NCI-H226 (cell line): ENCODE measurements at regions not wholly inside any gene's neighbourhood (a gene's known extent, or its start where the extent isn't known, plus 50 kb on each side); places are given as distances from the start of the nearest gene placed in this dataset.

Experiments
- DNase-seq: peaks from one replicate; pipeline ENCODE4 v3.0.0-alpha.2; 2015

GRCh38 chr5:14011089-14012020 lies 66.9 kb upstream of the DNAH5 start:
- peak; percentile 93 for DNase-seq

- DNase-seq = no peak
Measured at GRCh38 chr5:14009575-14009974, 65.1 kb upstream of the DNAH5 start.

- no peak for DNase-seq
Measured at GRCh38 chr5:14008819-14009311, 64.4 kb upstream of the DNAH5 start.

- DNase-seq = no peak
Measured at GRCh38 chr5:14006823-14007520, 62.5 kb upstream of the DNAH5 start.

GRCh38 chr5:14004598-14005394 lies 60.3 kb upstream of the DNAH5 start:
- no peak for DNase-seq

- no peak for DNase-seq
Measured at GRCh38 chr5:14003936-14004335, 59.4 kb upstream of the DNAH5 start.

GRCh38 chr5:14003513-14003912 lies 59.0 kb upstream of the DNAH5 start:
- DNase-seq = no peak

- no peak for DNase-seq
Measured at GRCh38 chr5:13998254-13998653, 53.8 kb upstream of the DNAH5 start.

GRCh38 chr5:13997514-13997913 lies 53.0 kb upstream of the DNAH5 start:
- DNase-seq = no peak

- DNase-seq = no peak
Measured at GRCh38 chr5:13994621-13995253, 50.2 kb upstream of the DNAH5 start.
